ENCODE measurements at regions not wholly inside any gene's neighbourhood (a gene's known extent, or its start where the extent isn't known, plus 50 kb on each side); places are given as distances from the start of the nearest gene placed in this dataset.
A peak's percentile ranks its signal among the peaks of the same experiment; 100 is the strongest.
"Not testable (repeated sequence)": the region's sequence is repeated elsewhere in the genome, so short reads cannot be mapped to it uniquely, and the experiment has no call there.

- peaks cover 0 to 24% (median 19%) of the 10 kb centered on the region in 3 donors for H3K27me3 ChIP-seq
- peak in 1 of 7 experiments; percentile 12 for TF ChIP-seq CTCF (IDR thresholded peaks at IDR 0.05)
- H3K4me1 ChIP-seq: peaks cover 0 to 24% (median 9%) of the 10 kb centered on the region in 4 donors
- H3K9me3 ChIP-seq; H3K4me3 ChIP-seq; intact Hi-C loops (cut with DNase I; ENCODE audit: low total_unique reads); DNase-seq; H3K36me3 ChIP-seq; H3K27ac ChIP-seq: not testable (repeated sequence)
- 61 to 69% (median 65%) methylated on average over 3 of the region's 3 CpGs for WGBS, 5 donors
Observed at GRCh38 chr17:20848869-20849443, 193.9 kb downstream of the USP22 start.

GRCh38 chr17:20851591-20852238 lies 191.1 kb downstream of the USP22 start:
- Histone ChIP-seq H3K4me1 (peaks cover 0 to 17% (median 9%) of the 10 kb centered on the region in 4 donors), H3K4me3 (peak overlapping the region in 2 of 4 donors; percentile 24 to 26), H3K27me3 (peaks cover 0 to 15% (median 10%) of the 10 kb centered on the region in 3 donors)
- WGBS, 5 donors: 4 to 16% (median 7%) methylated on average over 17 to 21 of the region's 21 CpGs
- H3K9me3 ChIP-seq; H3K27ac ChIP-seq; H3K36me3 ChIP-seq; intact Hi-C loops (cut with DNase I; ENCODE audit: low total_unique reads): not testable (repeated sequence)
- DNase-seq: peak in 1 of 2 donors; percentile 34

- no peaks in the 10 kb centered on the region for H3K36me3 ChIP-seq
- H3K4me3 ChIP-seq: peak overlapping the region; percentile 13 to 26 (median 18)
- DNase-seq: peak in 1 of 2 donors; percentile 55
- peaks cover 0 to 15% (median 10%) of the 10 kb centered on the region in 3 donors for H3K27me3 ChIP-seq
- 2 to 3% (median 2%) methylated on average over 36 of the region's 36 CpGs for WGBS, 5 donors
- peaks cover 0 to 17% (median 9%) of the 10 kb centered on the region in 4 donors for H3K4me1 ChIP-seq
- intact Hi-C loops (cut with DNase I; ENCODE audit: low total_unique reads): no loop called here
- H3K9me3 ChIP-seq: no peaks in the 10 kb centered on the region
- H3K27ac ChIP-seq: no peak overlapping the region
- no peak for TF ChIP-seq CTCF (IDR thresholded peaks at IDR 0.05)
- TF ChIP-seq POLR2A (IDR thresholded peaks at IDR 0.05): no peak
- no peak for TF ChIP-seq POLR2AphosphoS5 (IDR thresholded peaks at IDR 0.05)
- TF ChIP-seq EP300 (IDR thresholded peaks at IDR 0.05): no peak
Observed at GRCh38 chr17:20852239-20852989, 190.4 kb downstream of the USP22 start.

- DNase-seq: no peak
- intact Hi-C loops (cut with DNase I; ENCODE audit: low total_unique reads): no loop called here
- Histone ChIP-seq H3K4me1 (peaks cover 0 to 17% (median 9%) of the 10 kb centered on the region in 4 donors), H3K4me3 (peak overlapping the region in 2 of 4 donors; percentile 13 to 24), H3K27ac (no peak overlapping the region), H3K36me3 (no peaks in the 10 kb centered on the region), H3K27me3 (peaks cover 0 to 15% (median 10%) of the 10 kb centered on the region in 3 donors), H3K9me3 (no peaks in the 10 kb centered on the region)
- WGBS, 5 donors: 14 to 25% (median 17%) methylated on average over 6 of the region's 6 CpGs
- TF ChIP-seq POLR2AphosphoS5 (IDR thresholded peaks at IDR 0.05) (no peak), CTCF (IDR thresholded peaks at IDR 0.05) (no peak), POLR2A (IDR thresholded peaks at IDR 0.05) (no peak), EP300 (IDR thresholded peaks at IDR 0.05) (no peak)
Observed at GRCh38 chr17:20852990-20853370, 189.8 kb downstream of the USP22 start.

GRCh38 chr17:20855910-20856470 lies 186.8 kb downstream of the USP22 start:
- not testable (repeated sequence) for DNase-seq
- 70 to 81% (median 74%) methylated on average over 2 of the region's 2 CpGs for WGBS, 5 donors

GRCh38 chr17:20866444-20867209 lies 176.2 kb downstream of the USP22 start:
- peaks cover 0 to 23% (median 0%) of the 10 kb centered on the region in 3 donors for H3K27me3 ChIP-seq
- H3K27ac ChIP-seq; DNase-seq; H3K4me3 ChIP-seq; H3K36me3 ChIP-seq; H3K9me3 ChIP-seq; H3K4me1 ChIP-seq; intact Hi-C loops (cut with DNase I; ENCODE audit: low total_unique reads): not testable (repeated sequence)
- WGBS, 5 donors: 75 to 89% (median 84%) methylated on average over 14 to 17 of the region's 17 CpGs

More at GRCh38 chr17:20855910-20856470, 186.8 kb downstream of the USP22 start:
- H3K36me3 ChIP-seq; H3K4me3 ChIP-seq; H3K27ac ChIP-seq; H3K9me3 ChIP-seq; intact Hi-C loops (cut with DNase I; ENCODE audit: low total_unique reads): not testable (repeated sequence)
- Histone ChIP-seq H3K4me1 (peaks cover 0 to 17% (median 9%) of the 10 kb centered on the region in 4 donors), H3K27me3 (peaks cover 0 to 15% (median 10%) of the 10 kb centered on the region in 3 donors)

- H3K36me3 ChIP-seq; H3K9me3 ChIP-seq; H3K27ac ChIP-seq; H3K4me3 ChIP-seq; H3K4me1 ChIP-seq; intact Hi-C loops (cut with DNase I; ENCODE audit: low total_unique reads); DNase-seq: not testable (repeated sequence)
- 52 to 64% (median 60%) methylated on average over 6 of the region's 6 CpGs for WGBS, 5 donors
- H3K27me3 ChIP-seq: peaks cover 0 to 23% (median 0%) of the 10 kb centered on the region in 3 donors
Observed at GRCh38 chr17:20867436-20867937, 175.3 kb downstream of the USP22 start.

All from stomach (tissue), 8 donors.